HFFc6 (cell line): ENCODE measurements at regions not wholly inside any gene's neighbourhood (a gene's known extent, or its start where the extent isn't known, plus 50 kb on each side); places are given as distances from the start of the nearest gene placed in this dataset.

Experiments
- DNase-seq: peaks from one replicate; pipeline ENCODE4 v3.0.0-alpha.2; 2018
- H3K27ac Mint-ChIP-seq: 2 replicates; pipeline ENCODE4 v1.8.0; 2020; ENCODE audit warnings: mild to moderate bottlenecking, mixed read lengths
- H3K27me3 Mint-ChIP-seq: 2 replicates; pipeline ENCODE4 v1.8.0; 2021; ENCODE audit warnings: mild to moderate bottlenecking, moderate library complexity, mixed read lengths; ENCODE audit not compliant: insufficient read depth
- H3K36me3 Mint-ChIP-seq: 2 replicates; pipeline ENCODE4 v1.8.0; 2021; ENCODE audit warnings: low read depth, mixed read lengths
- H3K4me1 Mint-ChIP-seq: 2 replicates; pipeline ENCODE4 v1.8.0; 2020; ENCODE audit warnings: low read depth, mixed read lengths
- H3K4me3 Mint-ChIP-seq: 2 replicates; pipeline ENCODE4 v1.8.0; 2020; ENCODE audit warnings: mild to moderate bottlenecking, moderate library complexity, mixed read lengths
- H3K9me3 Mint-ChIP-seq: 2 replicates; pipeline ENCODE4 v1.8.0; 2020; ENCODE audit warnings: mild to moderate bottlenecking, mixed read lengths
- TF ChIP-seq, protein P1 (sequence below): fragments of 200-600 bp; sonication (generic); IDR thresholded peaks from 2 replicates; pipeline ENCODE4 v1.5.0; 2021; ENCODE audit warnings: antibody characterized with exemption, mild to moderate bottlenecking

DNA sequence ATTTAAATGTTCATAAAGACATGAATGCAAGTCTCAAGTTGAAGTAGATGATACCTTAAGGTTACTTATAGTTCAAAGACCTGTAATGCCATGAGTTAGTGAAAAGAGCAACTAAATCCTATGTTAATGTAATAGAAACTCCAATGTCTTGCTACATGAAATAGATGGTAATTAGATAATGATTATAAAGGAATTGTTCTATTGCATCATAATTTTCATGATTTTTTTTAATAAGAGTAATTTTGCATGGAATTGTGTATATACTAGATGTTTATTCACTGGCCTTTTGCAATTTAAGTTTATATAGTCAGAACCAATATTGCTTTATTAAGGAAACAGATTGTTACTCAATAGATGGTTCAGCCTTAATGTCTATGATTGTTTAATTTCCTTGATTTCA lies 115.5 kb upstream of the SYT10 start:
- H3K9me3 Mint-ChIP-seq: peaks cover 51% of the 10 kb centered on the region
- no peaks in the 10 kb centered on the region for H3K4me1 Mint-ChIP-seq
- H3K4me3 Mint-ChIP-seq: no peak overlapping the region
- H3K27ac Mint-ChIP-seq: no peak overlapping the region
- DNase-seq: no peak
- H3K27me3 Mint-ChIP-seq: no peaks in the 10 kb centered on the region
- peaks cover 4% of the 10 kb centered on the region; the same call in 1 of the 2 replicates for H3K36me3 Mint-ChIP-seq
- TF ChIP-seq, protein P1, sequence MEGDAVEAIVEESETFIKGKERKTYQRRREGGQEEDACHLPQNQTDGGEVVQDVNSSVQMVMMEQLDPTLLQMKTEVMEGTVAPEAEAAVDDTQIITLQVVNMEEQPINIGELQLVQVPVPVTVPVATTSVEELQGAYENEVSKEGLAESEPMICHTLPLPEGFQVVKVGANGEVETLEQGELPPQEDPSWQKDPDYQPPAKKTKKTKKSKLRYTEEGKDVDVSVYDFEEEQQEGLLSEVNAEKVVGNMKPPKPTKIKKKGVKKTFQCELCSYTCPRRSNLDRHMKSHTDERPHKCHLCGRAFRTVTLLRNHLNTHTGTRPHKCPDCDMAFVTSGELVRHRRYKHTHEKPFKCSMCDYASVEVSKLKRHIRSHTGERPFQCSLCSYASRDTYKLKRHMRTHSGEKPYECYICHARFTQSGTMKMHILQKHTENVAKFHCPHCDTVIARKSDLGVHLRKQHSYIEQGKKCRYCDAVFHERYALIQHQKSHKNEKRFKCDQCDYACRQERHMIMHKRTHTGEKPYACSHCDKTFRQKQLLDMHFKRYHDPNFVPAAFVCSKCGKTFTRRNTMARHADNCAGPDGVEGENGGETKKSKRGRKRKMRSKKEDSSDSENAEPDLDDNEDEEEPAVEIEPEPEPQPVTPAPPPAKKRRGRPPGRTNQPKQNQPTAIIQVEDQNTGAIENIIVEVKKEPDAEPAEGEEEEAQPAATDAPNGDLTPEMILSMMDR: no peak

DNA sequence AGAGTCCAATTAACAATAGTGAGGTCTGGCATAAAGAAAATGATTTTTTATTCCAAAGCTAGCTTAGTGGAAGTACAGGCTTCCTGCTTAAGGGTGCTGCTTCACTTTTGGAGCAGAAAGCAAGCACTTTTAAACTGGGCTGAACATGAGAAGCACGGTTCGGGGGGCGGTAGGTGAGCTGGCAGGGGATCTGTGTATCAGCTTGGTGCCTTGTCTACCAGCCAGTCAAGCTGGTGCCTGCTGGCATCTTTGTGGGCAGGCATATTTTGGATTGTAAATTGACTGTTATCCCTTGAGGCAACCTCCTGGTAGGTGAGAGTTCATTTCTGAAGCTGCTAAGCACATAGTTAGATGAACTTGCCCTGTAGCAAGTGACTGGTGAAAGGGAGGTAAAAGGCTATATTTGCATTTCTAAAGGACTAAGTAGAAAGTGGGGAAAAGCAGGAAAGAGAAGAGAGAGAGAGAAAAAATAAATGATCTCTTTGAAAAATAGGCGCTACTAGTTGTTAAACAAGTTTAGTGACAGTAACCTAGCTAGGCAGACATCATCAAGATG lies 121.1 kb upstream of the SYT10 start:
- Mint-ChIP-seq H3K9me3 (peaks cover 52% of the 10 kb centered on the region), H3K27ac (no peak overlapping the region), H3K27me3 (no peaks in the 10 kb centered on the region; the same call in 1 of the 2 replicates), H3K4me3 (no peak overlapping the region), H3K36me3 (no peaks in the 10 kb centered on the region), H3K4me1 (no peaks in the 10 kb centered on the region)
- TF ChIP-seq, protein P1: no peak
- DNase-seq: no peak

DNA sequence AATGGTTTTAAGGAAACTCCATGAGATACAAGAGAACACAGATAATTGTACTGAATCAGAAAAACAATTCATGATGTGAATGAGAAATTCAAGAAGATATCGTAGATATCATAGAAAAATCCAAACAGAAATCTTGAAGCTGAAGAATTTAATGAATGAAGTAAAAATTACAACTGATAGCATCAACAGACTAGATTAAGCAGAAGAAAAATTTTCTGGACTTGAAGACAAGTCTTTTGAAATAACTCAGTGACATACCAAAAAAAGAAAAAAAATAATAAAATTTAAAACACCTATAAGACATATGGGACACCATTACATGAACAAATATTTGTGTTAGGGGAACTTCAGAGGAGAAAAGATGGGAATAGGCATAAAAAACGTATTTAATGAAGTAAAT lies 122.8 kb upstream of the SYT10 start:
- Mint-ChIP-seq H3K27me3 (no peaks in the 10 kb centered on the region; the same call in 1 of the 2 replicates), H3K9me3 (peaks cover 40% of the 10 kb centered on the region), H3K27ac (no peak overlapping the region), H3K36me3 (no peaks in the 10 kb centered on the region), H3K4me1 (no peaks in the 10 kb centered on the region), H3K4me3 (no peak overlapping the region)
- DNase-seq: no peak
- TF ChIP-seq, protein P1: no peak

DNA sequence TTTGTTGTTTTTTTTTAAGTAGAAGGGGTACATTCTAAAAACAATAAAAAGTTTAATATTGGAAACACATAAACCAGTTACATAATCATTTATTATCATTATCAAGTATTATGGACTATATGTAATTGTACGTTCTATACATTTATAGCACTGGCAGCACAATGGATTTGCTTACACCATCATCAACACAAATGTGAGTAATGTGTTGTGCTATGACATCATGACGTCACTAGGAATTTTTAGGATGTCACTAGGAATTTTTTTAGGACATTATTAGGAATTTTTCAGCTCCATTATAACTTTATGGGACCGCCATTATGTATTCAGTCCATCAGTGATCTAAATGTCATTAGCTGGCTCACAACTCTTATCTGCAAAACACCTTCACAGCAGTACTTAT lies 126.8 kb upstream of the SYT10 start:
- Mint-ChIP-seq H3K4me1 (no peaks in the 10 kb centered on the region), H3K4me3 (no peak overlapping the region), H3K27ac (no peak overlapping the region), H3K27me3 (no peaks in the 10 kb centered on the region; the same call in 1 of the 2 replicates), H3K9me3 (peaks cover 30% of the 10 kb centered on the region), H3K36me3 (no peaks in the 10 kb centered on the region)
- no peak for DNase-seq
- TF ChIP-seq, protein P1: no peak

DNA sequence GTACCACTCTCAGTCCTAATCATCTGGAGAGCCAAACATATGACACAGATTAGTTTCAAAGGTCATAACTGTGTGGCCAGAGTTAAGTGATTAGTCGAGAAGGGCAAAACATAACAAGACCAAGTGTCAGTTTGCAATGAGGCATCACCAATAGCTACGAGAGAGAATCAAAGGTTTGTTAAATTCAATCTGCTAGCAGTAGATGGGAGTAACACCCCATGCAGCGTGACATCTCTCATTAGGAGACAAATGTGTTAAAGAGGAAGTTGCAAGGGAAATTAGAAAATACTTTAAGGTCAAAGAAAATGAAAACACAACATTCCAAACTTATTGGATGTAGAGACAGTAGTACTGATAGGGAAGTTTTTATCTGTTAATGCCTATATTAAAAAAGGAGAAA lies 135.7 kb upstream of the SYT10 start:
- no peaks in the 10 kb centered on the region for H3K36me3 Mint-ChIP-seq
- H3K4me3 Mint-ChIP-seq: no peak overlapping the region
- no peak overlapping the region for H3K27ac Mint-ChIP-seq
- H3K9me3 Mint-ChIP-seq: peaks cover 55% of the 10 kb centered on the region
- TF ChIP-seq, protein P1: no peak
- H3K27me3 Mint-ChIP-seq: no peaks in the 10 kb centered on the region
- DNase-seq: no peak
- no peaks in the 10 kb centered on the region for H3K4me1 Mint-ChIP-seq
